ENCODE measurements at regions not wholly inside any gene's neighbourhood (a gene's known extent, or its start where the extent isn't known, plus 50 kb on each side); places are given as distances from the start of the nearest gene placed in this dataset.

GRCh38 chr10:55227967-55228366, 426.9 kb upstream of the PCDH15 start:
- no peak for TF ChIP-seq CTCF (IDR thresholded peaks at IDR 0.05)
- no peak for TF ChIP-seq EZH2phosphoT487 (IDR thresholded peaks at IDR 0.05)

Measured in neural progenitor cell (in vitro differentiated cells).